ENCODE measurements at regions not wholly inside any gene's neighbourhood (a gene's known extent, or its start where the extent isn't known, plus 50 kb on each side); places are given as distances from the start of the nearest gene placed in this dataset.

- Histone ChIP-seq H3K4me3 (ENCODE audit: insufficient read depth, low read depth, low read length) (no peak overlapping the region), H3K36me3 (replicated peaks; ENCODE audit: control insufficient read depth, insufficient read depth, low read length) (no peaks in the 10 kb centered on the region), H3K27me3 (ENCODE audit: control insufficient read depth, insufficient read depth, low read length) (no peaks in the 10 kb centered on the region)
- DNase-seq = no peak
These were observed 58.5 kb downstream of the PSMG1 start for GRCh38 chr21:39124681-39125251.

- no peak overlapping the region for H3K4me3 ChIP-seq (ENCODE audit: insufficient read depth, low read depth, low read length)
- no peaks in the 10 kb centered on the region for H3K27me3 ChIP-seq (ENCODE audit: control insufficient read depth, insufficient read depth, low read length)
- DNase-seq = no peak
These were observed 59.9 kb downstream of the PSMG1 start for GRCh38 chr21:39123375-39123774.

GRCh38 chr21:39121600-39122355 lies 61.5 kb downstream of the PSMG1 start:
- H3K27me3 ChIP-seq (ENCODE audit: control insufficient read depth, insufficient read depth, low read length) = no peaks in the 10 kb centered on the region

More at GRCh38 chr21:39123375-39123774, 59.9 kb downstream of the PSMG1 start:
- H3K36me3 ChIP-seq (replicated peaks; ENCODE audit: control insufficient read depth, insufficient read depth, low read length) = no peaks in the 10 kb centered on the region

GRCh38 chr21:39120876-39121599 lies 62.2 kb downstream of the PSMG1 start:
- Histone ChIP-seq H3K27me3 (ENCODE audit: control insufficient read depth, insufficient read depth, low read length) (no peaks in the 10 kb centered on the region), H3K4me3 (ENCODE audit: insufficient read depth, low read depth, low read length) (no peak overlapping the region), H3K36me3 (replicated peaks; ENCODE audit: control insufficient read depth, insufficient read depth, low read length) (no peaks in the 10 kb centered on the region)
- DNase-seq = peak; percentile 63

More at GRCh38 chr21:39121600-39122355, 61.5 kb downstream of the PSMG1 start:
- no peak for DNase-seq
- no peaks in the 10 kb centered on the region for H3K36me3 ChIP-seq (replicated peaks; ENCODE audit: control insufficient read depth, insufficient read depth, low read length)
- no peak overlapping the region for H3K4me3 ChIP-seq (ENCODE audit: insufficient read depth, low read depth, low read length)

GRCh38 chr21:39119891-39120290 lies 63.4 kb downstream of the PSMG1 start:
- H3K4me3 ChIP-seq (ENCODE audit: insufficient read depth, low read depth, low read length) = no peak overlapping the region
- H3K36me3 ChIP-seq (replicated peaks; ENCODE audit: control insufficient read depth, insufficient read depth, low read length) = no peaks in the 10 kb centered on the region
- DNase-seq = no peak
- H3K27me3 ChIP-seq (ENCODE audit: control insufficient read depth, insufficient read depth, low read length) = no peaks in the 10 kb centered on the region

GRCh38 chr21:39118604-39119215 lies 64.5 kb downstream of the PSMG1 start:
- no peaks in the 10 kb centered on the region for H3K27me3 ChIP-seq (ENCODE audit: control insufficient read depth, insufficient read depth, low read length)
- no peaks in the 10 kb centered on the region for H3K36me3 ChIP-seq (replicated peaks; ENCODE audit: control insufficient read depth, insufficient read depth, low read length)
- no peak for DNase-seq
- H3K4me3 ChIP-seq (ENCODE audit: insufficient read depth, low read depth, low read length) = no peak overlapping the region

GRCh38 chr21:39118061-39118460 lies 65.2 kb downstream of the PSMG1 start:
- no peaks in the 10 kb centered on the region for H3K36me3 ChIP-seq (replicated peaks; ENCODE audit: control insufficient read depth, insufficient read depth, low read length)
- no peaks in the 10 kb centered on the region for H3K27me3 ChIP-seq (ENCODE audit: control insufficient read depth, insufficient read depth, low read length)
- DNase-seq = no peak
- no peak overlapping the region for H3K4me3 ChIP-seq (ENCODE audit: insufficient read depth, low read depth, low read length)

- no peaks in the 10 kb centered on the region for H3K27me3 ChIP-seq (ENCODE audit: control insufficient read depth, insufficient read depth, low read length)
- H3K4me3 ChIP-seq (ENCODE audit: insufficient read depth, low read depth, low read length) = no peak overlapping the region
- H3K36me3 ChIP-seq (replicated peaks; ENCODE audit: control insufficient read depth, insufficient read depth, low read length) = no peaks in the 10 kb centered on the region
- DNase-seq = no peak
These were observed 65.7 kb downstream of the PSMG1 start for GRCh38 chr21:39117440-39117970.

GRCh38 chr21:39116761-39117439 lies 66.4 kb downstream of the PSMG1 start:
- DNase-seq = no peak
- Histone ChIP-seq H3K4me3 (ENCODE audit: insufficient read depth, low read depth, low read length) (no peak overlapping the region), H3K27me3 (ENCODE audit: control insufficient read depth, insufficient read depth, low read length) (no peaks in the 10 kb centered on the region), H3K36me3 (replicated peaks; ENCODE audit: control insufficient read depth, insufficient read depth, low read length) (no peaks in the 10 kb centered on the region)

GRCh38 chr21:39115576-39116235 lies 67.5 kb downstream of the PSMG1 start:
- Histone ChIP-seq H3K27me3 (ENCODE audit: control insufficient read depth, insufficient read depth, low read length) (no peaks in the 10 kb centered on the region), H3K4me3 (ENCODE audit: insufficient read depth, low read depth, low read length) (no peak overlapping the region), H3K36me3 (replicated peaks; ENCODE audit: control insufficient read depth, insufficient read depth, low read length) (no peaks in the 10 kb centered on the region)
- no peak for DNase-seq

GRCh38 chr21:39114871-39115575 lies 68.2 kb downstream of the PSMG1 start:
- Histone ChIP-seq H3K27me3 (ENCODE audit: control insufficient read depth, insufficient read depth, low read length) (no peaks in the 10 kb centered on the region), H3K36me3 (replicated peaks; ENCODE audit: control insufficient read depth, insufficient read depth, low read length) (no peaks in the 10 kb centered on the region), H3K4me3 (ENCODE audit: insufficient read depth, low read depth, low read length) (no peak overlapping the region)
- no peak for DNase-seq

- Histone ChIP-seq H3K36me3 (replicated peaks; ENCODE audit: control insufficient read depth, insufficient read depth, low read length) (no peaks in the 10 kb centered on the region), H3K4me3 (ENCODE audit: insufficient read depth, low read depth, low read length) (no peak overlapping the region), H3K27me3 (ENCODE audit: control insufficient read depth, insufficient read depth, low read length) (no peaks in the 10 kb centered on the region)
- no peak for DNase-seq
These were observed 71.2 kb downstream of the PSMG1 start for GRCh38 chr21:39111931-39112550.

- Histone ChIP-seq H3K36me3 (replicated peaks; ENCODE audit: control insufficient read depth, insufficient read depth, low read length) (no peaks in the 10 kb centered on the region), H3K27me3 (ENCODE audit: control insufficient read depth, insufficient read depth, low read length) (no peaks in the 10 kb centered on the region), H3K4me3 (ENCODE audit: insufficient read depth, low read depth, low read length) (no peak overlapping the region)
- DNase-seq = no peak
These were observed 72.8 kb downstream of the PSMG1 start for GRCh38 chr21:39110431-39110830.

All from H7 (cell line).